ENCODE measurements at regions not wholly inside any gene's neighbourhood (a gene's known extent, or its start where the extent isn't known, plus 50 kb on each side); places are given as distances from the start of the nearest gene placed in this dataset.

GRCh38 chr1:25024615-25025350, 94.7 kb upstream of the RUNX3 start:
- Histone ChIP-seq H2AK9ac (replicated peaks; ENCODE audit: low read depth, low read length, poor library complexity) (no peak overlapping the region), H2AFZ (replicated peaks; ENCODE audit: low read length, poor library complexity) (no peak overlapping the region), H3K4me3 (ENCODE audit: insufficient read depth, low read depth, low read length) (no peak overlapping the region), H3K27me3 (ENCODE audit: control insufficient read depth, insufficient read depth, low read length) (no peaks in the 10 kb centered on the region; the same call in 1 of the 2 replicates), H3K36me3 (ENCODE audit: control insufficient read depth, insufficient read depth, low read length) (no peaks in the 10 kb centered on the region), H3K14ac (replicated peaks; ENCODE audit: low read depth, low read length) (no peak overlapping the region), H3K18ac (ENCODE audit: low read depth, low read length) (no peak overlapping the region), H3K4me1 (ENCODE audit: control insufficient read depth, insufficient read depth, low read length) (peaks cover 16% of the 10 kb centered on the region), H3K4me2 (ENCODE audit: low read depth, low read length) (no peak overlapping the region), H3K56ac (ENCODE audit: extremely low read depth, insufficient read depth, low read length) (no peak overlapping the region), H4K20me1 (ENCODE audit: insufficient read depth, low read length) (no peaks in the 10 kb centered on the region; the same call in 1 of the 2 replicates), H3K9me3 (ENCODE audit: control insufficient read depth, insufficient read depth, low read length) (no peaks in the 10 kb centered on the region), H3K4ac (ENCODE audit: low read depth, low read length) (peak overlapping the region; percentile 47), H2BK120ac (ENCODE audit: low read depth, low read length) (peak overlapping the region; percentile 96), H2AK5ac (ENCODE audit: low read depth, low read length) (peak overlapping the region; percentile 70), H3K23ac (ENCODE audit: low read depth, low read length) (no peak overlapping the region), H4K5ac (ENCODE audit: low read depth, low read length) (no peak overlapping the region), H2BK20ac (ENCODE audit: low read depth, low read length) (peak overlapping the region; percentile 98; the same call in 1 of the 2 replicates), H2BK15ac (ENCODE audit: low read depth, low read length) (0 out of 3 replicates have a peak overlapping the region, but pooled peaks have one; percentile 32), H3K9ac (ENCODE audit: low read depth, low read length) (no peak overlapping the region), H3K27ac (ENCODE audit: insufficient read depth, low read length) (no peak overlapping the region), H4K8ac (ENCODE audit: low read depth in 2 of 2, low read length in 2 of 2) (no peak overlapping the region), H2BK5ac (ENCODE audit: low read depth, low read length, poor library complexity, severe bottlenecking) (no peak overlapping the region), H3K79me1 (ENCODE audit: low read depth in 1 of 2, low read length in 2 of 2) (peaks cover 0 to 4% of the 10 kb centered on the region in 2 experiments; a peak in 1 of 4 replicates), H4K91ac (ENCODE audit: insufficient read depth, low read depth, low read length) (peak overlapping the region; percentile 47), H3K9me1 (ENCODE audit: insufficient read depth, low read length) (peaks cover 17% of the 10 kb centered on the region)
- in situ Hi-C loops (cut with MboI; ENCODE audit: low sequenced_read_pairs) (no loop called here), dilution Hi-C loops (cut with HindIII; ENCODE audit: low sequenced_read_pairs, unreplicated experiment) (no loop called here), intact Hi-C loops (cut with micrococcal nuclease) (no loop called here)
- 91% methylated on average over 4 of the region's 15 CpGs; no CpG with 5 or more reads in 1 of the 2 experiments for WGBS, 2 experiments (ENCODE audit: extremely low coverage in 2 of 2, insufficient read length in 1 of 2)
- POLR2A ChIA-PET (ENCODE audit: unreplicated experiment), result no interaction called here
- BruUV-seq (replicated peaks), result no TSS peak
- DNase-seq (no peak), ATAC-seq (ENCODE audit: low read depth) (no peak)
- CTCF ChIA-PET, result interaction anchor here (0.8 kb wide), 1 partner anchor 13 kb away, joined by 3 read pairs; no protein-coding TSS in a partner anchor
- no peak for TF ChIP-seq USF2 (IDR thresholded peaks at IDR 0.05; ENCODE audit: low read depth, low read length)
- no peak for TF ChIP-seq RCOR1 (IDR thresholded peaks at IDR 0.05; ENCODE audit: insufficient replicate concordance, low read length)
- TF ChIP-seq FOS (IDR thresholded peaks at IDR 0.05; ENCODE audit: low read depth, low read length), result no peak
- TF ChIP-seq, protein P1, sequence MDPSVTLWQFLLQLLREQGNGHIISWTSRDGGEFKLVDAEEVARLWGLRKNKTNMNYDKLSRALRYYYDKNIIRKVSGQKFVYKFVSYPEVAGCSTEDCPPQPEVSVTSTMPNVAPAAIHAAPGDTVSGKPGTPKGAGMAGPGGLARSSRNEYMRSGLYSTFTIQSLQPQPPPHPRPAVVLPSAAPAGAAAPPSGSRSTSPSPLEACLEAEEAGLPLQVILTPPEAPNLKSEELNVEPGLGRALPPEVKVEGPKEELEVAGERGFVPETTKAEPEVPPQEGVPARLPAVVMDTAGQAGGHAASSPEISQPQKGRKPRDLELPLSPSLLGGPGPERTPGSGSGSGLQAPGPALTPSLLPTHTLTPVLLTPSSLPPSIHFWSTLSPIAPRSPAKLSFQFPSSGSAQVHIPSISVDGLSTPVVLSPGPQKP (IDR thresholded peaks at IDR 0.05; ENCODE audit: borderline replicate concordance, low read depth, low read length), result no peak
- no peak for TF ChIP-seq RAD21 (IDR thresholded peaks at IDR 0.05; ENCODE audit: low read length)
- TF ChIP-seq CEBPB (IDR thresholded peaks at IDR 0.05; ENCODE audit: low read depth, low read length), result no peak
- TF ChIP-seq MAFK (IDR thresholded peaks at IDR 0.05; ENCODE audit: low read depth, low read length), result no peak
- no peak for TF ChIP-seq CHD1 (IDR thresholded peaks at IDR 0.05; ENCODE audit: low read depth, low read length)
- TF ChIP-seq CTCF (conservative IDR thresholded peaks at IDR 0.05; ENCODE audit: low read depth, low read length), result no peak
- no peak for TF ChIP-seq SMC3 (IDR thresholded peaks at IDR 0.05; ENCODE audit: low read depth, low read length)
- TF ChIP-seq NFE2L2 (IDR thresholded peaks at IDR 0.05; ENCODE audit: low read depth, low read length), result no peak
- no peak for TF ChIP-seq MXI1 (IDR thresholded peaks at IDR 0.05; ENCODE audit: borderline replicate concordance, low read depth, low read length)
- no peak for TF ChIP-seq MAZ (IDR thresholded peaks at IDR 0.05; ENCODE audit: borderline replicate concordance, low read depth, low read length)
- no peak for TF ChIP-seq POLR2A (IDR thresholded peaks at IDR 0.05; ENCODE audit: low read depth, low read length)
- no peak for TF ChIP-seq RFX5 (IDR thresholded peaks at IDR 0.05; ENCODE audit: low read depth, low read length)

Data from IMR-90 (cell line).